ENCODE measurements at regions not wholly inside any gene's neighbourhood (a gene's known extent, or its start where the extent isn't known, plus 50 kb on each side); places are given as distances from the start of the nearest gene placed in this dataset.

- Histone ChIP-seq H2AFZ (ENCODE audit: low read length) (no peak overlapping the region), H3K4ac (ENCODE audit: low read depth, low read length) (no peak overlapping the region), H3K4me2 (ENCODE audit: insufficient read depth, insufficient read length, low read length) (no peak overlapping the region), H2BK5ac (ENCODE audit: insufficient read length, low read length) (no peak overlapping the region), H2BK12ac (ENCODE audit: insufficient read length, low read depth, low read length) (no peak overlapping the region), H4K5ac (ENCODE audit: insufficient read length, low read depth, low read length) (no peak overlapping the region), H2AK5ac (ENCODE audit: insufficient read length, low read length) (no peak overlapping the region), H3K79me2 (ENCODE audit: insufficient read depth, low read length) (no peaks in the 10 kb centered on the region), H3K4me1 (ENCODE audit: insufficient read depth, low read length) (no peaks in the 10 kb centered on the region), H3K9me3 (ENCODE audit: control insufficient read depth, low read depth, low read length) (no peaks in the 10 kb centered on the region), H3K23me2 (ENCODE audit: insufficient read length, low read depth, low read length, poor library complexity, severe bottlenecking) (no peaks in the 10 kb centered on the region), H3K27me3 (ENCODE audit: insufficient read depth, low read length) (no peaks in the 10 kb centered on the region), H2BK120ac (ENCODE audit: low read depth, low read length, poor library complexity, severe bottlenecking) (no peak overlapping the region), H4K20me1 (ENCODE audit: control insufficient read depth, insufficient read depth, insufficient read length) (no peaks in the 10 kb centered on the region), H2BK15ac (ENCODE audit: low read depth, low read length) (no peak overlapping the region), H3T11ph (ENCODE audit: low read length) (no peak overlapping the region), H3K79me1 (ENCODE audit: insufficient read depth, low read depth, low read length, poor library complexity, severe bottlenecking) (no peaks in the 10 kb centered on the region), H3K18ac (ENCODE audit: insufficient read length, low read depth, low read length) (no peak overlapping the region), H3K56ac (ENCODE audit: insufficient read length, low read depth, low read length) (no peak overlapping the region), H2BK20ac (ENCODE audit: low read depth, low read length, poor library complexity, severe bottlenecking) (no peak overlapping the region), H4K8ac (replicated peaks; ENCODE audit: insufficient read length, low read depth, low read length) (no peak overlapping the region), H3K27ac (ENCODE audit: insufficient read length, low read depth, low read length) (no peak overlapping the region), H3K14ac (ENCODE audit: insufficient read depth, low read length) (no peak overlapping the region), H3K9ac (ENCODE audit: extremely low read depth, insufficient read length, low read length) (no peak overlapping the region), H4K91ac (ENCODE audit: insufficient read length, low read depth, low read length) (no peak overlapping the region), H3K23ac (ENCODE audit: insufficient read length, low read depth, low read length) (no peak overlapping the region)
- H3K27ac Mint-ChIP-seq = no peak overlapping the region
- DNase-seq = no peak
- no peak overlapping the region for H3K4me3 Mint-ChIP-seq
- no peaks in the 10 kb centered on the region for H3K27me3 Mint-ChIP-seq (ENCODE audit: low read depth)
- peaks cover 3 to 5% of the 10 kb centered on the region in 2 experiments; a peak in 3 of 5 replicates for H3K9me3 Mint-ChIP-seq
- TF ChIP-seq CTCF (conservative IDR thresholded peaks at IDR 0.05) = no peak
- peaks cover 12% of the 10 kb centered on the region in 2 experiments for H3K4me1 Mint-ChIP-seq
- WGBS (ENCODE audit: extremely low coverage, insufficient read length, low lambda C conversion rate) = no CpG with 5 or more reads among the region's 2 CpGs
- H3K36me3 Mint-ChIP-seq (ENCODE audit: insufficient read depth in 1 of 3, low read depth in 3 of 3) = peaks cover 0 to 3% (median 0%) of the 10 kb centered on the region in 3 experiments; a peak in 1 of 7 replicates
These were observed 387.4 kb downstream of the FGF10 start for GRCh38 chr5:44001675-44002380.

All from H9 (cell line).